Hematopoietic multipotent progenitor cell treated with erythropoietin and hydrocortisone succinate and interleukin-3 and kit ligand, for 8 days (in vitro differentiated cells): ENCODE measurements at regions not wholly inside any gene's neighbourhood (a gene's known extent, or its start where the extent isn't known, plus 50 kb on each side); places are given as distances from the start of the nearest gene placed in this dataset.
A peak's percentile ranks its signal among the peaks of the same experiment; 100 is the strongest.

ENCODE experiments used
- DNase-seq: peaks from one replicate; pipeline ENCODE4 v3.0.0-alpha.2; 2015

DNA sequence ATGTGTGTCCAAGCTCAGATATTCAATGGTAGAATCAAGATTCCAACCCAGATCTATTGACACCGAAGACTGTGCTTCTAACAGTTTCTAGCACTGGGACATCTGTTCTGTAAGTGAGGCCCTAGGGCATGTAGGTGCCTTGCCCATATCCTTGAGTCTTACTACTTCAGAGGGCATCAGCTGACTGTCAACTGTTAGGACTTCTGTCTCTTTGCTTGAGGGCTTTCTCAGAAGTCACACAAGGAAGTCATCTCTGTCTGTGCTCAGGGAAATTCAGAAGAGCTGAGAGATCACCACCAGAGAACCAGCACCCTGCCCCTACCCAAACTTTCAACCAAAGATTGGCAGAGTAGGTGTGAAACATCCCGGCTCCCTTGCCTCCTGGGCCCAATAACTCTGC lies 403.6 kb upstream of the PROK2 start:
- DNase-seq: no peak

DNA sequence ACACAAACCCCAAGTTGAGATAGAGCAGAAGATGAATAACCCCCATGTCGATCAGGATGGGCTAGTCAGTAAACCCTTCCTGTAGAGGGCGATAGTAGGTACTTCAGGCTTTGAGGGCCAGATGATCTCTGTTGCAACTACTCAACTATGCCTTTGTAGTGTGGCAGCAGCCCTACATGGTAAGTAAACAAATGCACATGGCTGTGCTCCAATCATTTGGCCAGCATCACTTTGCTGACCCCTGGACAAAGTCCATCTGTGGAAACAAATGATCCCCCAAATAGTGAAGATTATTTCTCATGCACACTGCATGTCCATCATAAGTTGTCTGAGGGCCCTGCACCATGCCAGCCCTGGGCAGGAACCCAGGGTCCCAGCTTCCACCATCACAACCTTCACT lies 402.2 kb upstream of the PROK2 start:
- DNase-seq: peak; percentile 55

DNA sequence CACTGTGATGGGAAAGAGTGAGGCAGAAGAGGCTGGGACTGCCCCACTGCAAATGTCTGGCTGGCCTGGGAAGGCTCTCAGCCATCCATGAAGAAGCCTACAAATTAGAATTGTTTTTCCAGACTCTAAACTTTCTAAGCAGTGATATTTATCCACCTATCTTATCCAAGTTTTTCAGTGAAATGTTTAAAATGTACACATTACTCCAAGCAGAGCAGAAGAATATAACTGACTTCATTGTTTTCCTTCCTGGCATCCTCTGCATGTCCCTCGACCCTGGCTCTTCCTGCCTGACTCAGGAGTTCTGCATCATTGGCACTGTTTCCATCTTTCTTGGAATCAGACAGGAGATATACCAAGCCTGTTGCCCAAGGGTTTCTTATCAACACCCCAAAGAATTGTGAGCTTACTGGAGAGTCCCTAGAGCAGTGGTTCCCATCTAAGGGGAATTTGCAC lies 401.5 kb upstream of the PROK2 start:
- peak; percentile 44 for DNase-seq

DNA sequence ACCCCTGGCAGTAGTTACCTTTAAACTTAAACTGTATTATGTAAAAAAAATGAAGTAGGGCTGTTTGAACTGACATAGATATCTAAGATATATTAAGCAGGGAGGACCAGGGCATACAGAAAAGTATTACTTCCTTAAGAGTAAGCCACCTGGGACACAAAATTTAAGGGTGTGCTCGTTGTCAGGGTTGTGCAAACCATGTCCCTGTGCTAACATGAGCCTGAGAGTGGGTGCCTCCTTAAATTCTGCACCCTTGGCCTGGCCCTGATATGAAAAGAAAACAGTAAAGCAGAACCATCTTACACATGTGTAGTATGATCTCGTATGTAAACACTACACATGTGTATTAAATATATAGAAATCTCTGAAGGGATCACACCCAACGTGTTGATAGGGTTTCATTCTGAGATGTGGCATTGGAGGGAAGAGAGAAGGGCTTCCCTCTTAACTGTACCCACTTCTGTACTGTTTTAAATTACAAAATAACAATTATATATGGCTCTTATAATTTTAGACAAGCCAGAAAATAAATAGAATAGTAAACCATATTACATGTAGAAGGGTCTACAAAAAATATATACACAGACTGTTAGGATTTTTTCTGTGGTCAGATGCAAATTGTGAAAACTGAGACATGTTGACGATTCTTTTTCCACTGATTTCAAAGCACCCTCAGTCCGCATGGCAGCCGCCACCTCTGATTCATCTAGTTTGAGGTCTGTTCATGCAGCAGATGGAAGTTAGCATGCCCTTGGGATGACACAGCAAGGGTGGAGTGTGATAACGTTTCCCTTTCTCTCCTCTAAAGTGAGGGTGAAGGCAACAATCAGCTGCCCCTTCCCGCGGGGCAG lies 400.8 kb upstream of the PROK2 start:
- DNase-seq: peak; percentile 69

DNA sequence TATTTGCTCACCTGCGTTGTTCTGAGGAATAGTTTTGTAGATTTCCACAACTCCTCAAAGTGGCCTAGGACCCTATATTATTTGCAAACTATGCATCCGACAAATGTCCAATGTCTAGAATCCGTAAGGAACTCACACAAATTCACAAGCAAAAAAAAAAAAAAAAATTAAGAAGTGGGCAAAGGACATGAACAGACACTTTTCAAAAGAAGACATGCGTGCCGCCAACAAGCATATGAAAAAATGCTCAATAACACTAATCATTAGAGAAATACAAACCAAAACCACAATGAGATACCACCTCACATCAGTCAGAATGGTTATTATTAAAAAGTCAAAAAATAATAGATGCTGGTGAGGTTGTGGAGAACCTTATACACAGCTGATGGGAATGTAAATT lies 398.5 kb upstream of the PROK2 start:
- no peak for DNase-seq

DNA sequence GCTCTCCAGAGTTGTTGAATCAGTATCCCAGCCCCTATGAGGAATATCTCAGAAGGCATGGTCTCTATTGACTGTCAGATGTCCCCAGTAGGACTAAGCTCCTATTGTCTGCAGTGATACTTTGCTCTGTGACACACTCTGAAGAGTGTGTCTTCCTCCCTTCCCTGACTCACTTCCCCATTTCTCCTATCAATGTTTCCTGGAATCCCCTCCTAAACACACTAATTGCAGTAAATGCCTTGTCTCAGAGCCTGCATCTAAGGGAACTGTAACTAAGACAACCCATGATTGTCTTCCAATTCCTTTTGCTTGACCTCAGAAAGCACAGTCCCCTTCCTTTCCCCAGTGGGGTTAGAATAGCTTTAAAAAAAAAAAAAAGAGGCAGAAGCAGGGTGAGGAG lies 397.3 kb upstream of the PROK2 start:
- DNase-seq: no peak

DNA sequence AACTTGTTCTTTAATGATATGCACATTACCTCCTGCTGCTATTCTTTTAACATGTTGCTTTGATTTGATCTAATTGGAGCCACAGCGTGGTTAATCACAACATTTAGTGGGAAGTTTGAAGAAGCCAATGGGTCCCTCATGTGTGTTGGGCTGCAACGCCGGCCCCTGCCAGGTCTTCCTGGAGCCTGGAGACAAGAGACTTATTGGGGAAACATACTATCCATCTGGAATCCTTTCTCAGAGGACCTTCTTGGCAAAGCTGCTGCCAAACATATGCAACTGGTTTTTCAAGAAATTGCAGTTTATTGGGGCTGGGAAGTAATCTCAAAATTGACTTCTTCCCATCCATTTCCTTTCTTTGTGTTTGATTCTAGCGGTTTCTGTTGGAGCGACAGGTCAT lies 396.3 kb upstream of the PROK2 start:
- DNase-seq: no peak

DNA sequence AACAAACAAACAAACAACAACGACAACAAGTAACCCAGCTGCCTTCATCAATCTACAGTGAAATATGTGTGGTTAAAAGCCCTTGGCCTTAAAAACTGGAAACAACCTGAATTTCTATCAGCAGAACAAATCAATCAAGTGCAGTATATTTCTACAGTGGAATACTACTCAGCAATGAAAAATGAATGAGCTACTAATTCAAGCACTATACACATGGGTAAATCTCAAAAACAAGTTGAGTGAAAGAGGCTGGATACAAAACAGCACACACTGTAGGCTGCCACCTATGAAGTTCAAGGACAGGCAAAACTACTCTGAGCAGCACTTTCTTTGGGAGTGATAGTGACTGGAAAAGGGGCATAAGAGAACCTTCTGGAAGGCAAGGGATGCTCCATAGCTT lies 395.5 kb upstream of the PROK2 start:
- no peak for DNase-seq

DNA sequence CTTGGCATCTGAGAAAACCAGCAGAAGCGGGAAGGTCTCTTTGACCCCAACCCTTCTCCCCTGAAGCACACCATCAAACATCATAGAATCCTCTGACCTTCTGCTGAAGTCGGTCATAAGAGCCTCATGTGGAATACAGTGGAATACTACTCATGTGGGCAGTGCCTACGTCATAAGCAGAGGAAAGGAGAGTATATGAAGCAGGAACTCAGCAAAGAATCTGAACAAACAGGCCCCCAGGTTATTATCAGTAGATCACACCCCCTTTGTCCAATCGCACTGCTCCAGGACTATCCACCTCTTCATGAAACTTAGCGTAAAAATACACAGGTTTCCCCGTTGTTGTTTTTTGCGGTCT lies 394.1 kb upstream of the PROK2 start:
- DNase-seq: no peak

DNA sequence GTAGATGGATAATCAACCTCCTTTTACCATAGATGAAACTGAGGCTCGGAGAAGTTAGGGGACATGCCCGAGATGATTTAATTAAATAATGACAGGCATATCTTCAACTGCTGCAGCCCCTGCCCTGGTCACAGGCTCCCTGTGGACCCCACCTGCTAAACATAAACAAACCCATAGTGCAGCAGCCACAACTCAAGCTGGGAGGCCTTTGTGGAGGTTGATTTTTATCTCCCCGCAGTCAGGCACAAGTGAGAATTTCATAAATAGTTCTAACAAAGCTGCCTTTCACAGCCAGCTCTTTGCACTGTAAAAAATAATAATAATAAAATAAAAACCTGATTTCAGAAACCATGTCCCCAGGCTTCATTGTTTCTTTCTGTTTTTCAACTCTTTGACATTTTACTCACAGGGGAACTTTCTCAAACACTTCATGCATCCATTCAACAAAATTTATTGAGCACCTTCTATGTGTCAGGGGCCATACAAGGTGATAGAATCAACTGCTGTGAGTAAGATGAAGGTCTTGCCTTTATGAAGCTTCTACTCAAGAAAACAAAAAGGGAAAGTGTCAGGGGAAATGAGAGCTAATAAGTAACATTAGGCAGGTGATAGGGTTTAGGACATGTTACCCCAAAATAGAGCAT lies 393.6 kb upstream of the PROK2 start:
- DNase-seq: no peak

DNA sequence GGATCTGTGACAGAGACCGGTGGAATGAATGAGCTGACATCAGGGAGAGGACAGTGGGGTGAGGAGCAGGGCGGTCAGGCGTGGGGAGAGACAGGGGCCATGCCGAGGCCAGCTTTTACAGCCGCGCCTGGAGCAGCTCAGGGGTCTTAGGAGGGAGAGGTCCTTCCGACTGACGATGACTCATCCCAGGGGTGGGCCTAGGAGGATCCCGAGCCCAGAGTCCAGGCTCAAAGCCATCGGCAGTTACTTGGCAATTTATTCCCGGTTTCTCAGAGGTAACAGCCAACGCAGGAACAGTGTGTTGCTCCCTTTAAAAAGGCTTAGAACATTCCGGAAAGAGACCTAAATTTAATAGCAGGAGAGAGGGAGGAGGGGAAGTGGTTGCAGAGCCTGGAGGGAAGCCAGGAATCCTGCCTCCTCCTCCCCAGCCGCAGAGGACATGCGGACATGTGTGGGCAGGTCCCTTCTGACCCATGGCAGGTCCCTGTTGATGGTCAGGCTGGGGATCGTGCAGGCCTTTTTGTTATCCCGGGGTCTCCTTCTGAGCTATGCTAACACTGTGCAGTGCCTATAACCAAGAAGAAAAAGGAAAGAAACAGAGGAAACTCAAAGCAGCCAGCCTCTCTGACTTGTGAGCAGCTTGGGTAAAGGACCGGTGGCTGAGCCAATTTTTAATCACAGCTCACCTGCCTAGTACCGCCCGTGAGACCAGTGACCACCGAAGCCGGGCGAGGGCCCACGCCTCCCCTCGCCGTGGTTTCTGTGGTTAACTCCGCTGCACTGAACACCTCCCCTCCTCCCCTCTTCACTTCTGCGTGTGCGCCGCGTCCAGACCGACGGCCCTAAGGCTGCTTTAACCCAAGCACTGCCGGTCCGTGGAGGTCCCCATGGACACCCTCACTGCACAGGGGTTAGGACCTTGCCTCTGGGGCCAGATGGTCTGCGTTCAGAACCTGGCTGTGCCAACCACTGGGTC lies 392.4 kb upstream of the PROK2 start:
- DNase-seq: peak; percentile 27

DNA sequence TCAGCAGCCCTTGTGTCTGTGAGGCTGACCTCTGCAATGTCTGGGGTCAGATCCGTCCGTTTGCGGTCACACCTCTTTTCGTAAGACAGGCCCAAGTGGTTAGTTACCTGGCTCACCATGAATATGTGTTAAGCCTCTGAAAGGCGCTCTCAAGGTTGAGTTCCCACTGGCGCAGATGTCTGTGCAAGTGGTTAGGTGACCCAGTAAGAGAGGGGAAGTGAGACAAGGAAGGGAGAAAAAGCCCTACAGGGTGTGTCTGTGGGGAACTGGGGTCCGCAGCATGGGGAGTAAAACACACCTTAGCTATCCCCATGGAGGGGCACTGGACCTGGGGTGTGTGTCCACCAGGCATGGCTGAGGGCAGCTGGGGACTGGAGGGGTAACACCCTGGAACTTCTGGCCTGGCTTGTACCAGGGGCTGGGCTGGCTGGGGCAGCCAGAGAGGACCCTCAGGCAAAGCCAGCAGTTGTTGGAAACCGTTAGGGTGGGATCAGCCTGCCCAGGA lies 391.6 kb upstream of the PROK2 start:
- DNase-seq: no peak

DNA sequence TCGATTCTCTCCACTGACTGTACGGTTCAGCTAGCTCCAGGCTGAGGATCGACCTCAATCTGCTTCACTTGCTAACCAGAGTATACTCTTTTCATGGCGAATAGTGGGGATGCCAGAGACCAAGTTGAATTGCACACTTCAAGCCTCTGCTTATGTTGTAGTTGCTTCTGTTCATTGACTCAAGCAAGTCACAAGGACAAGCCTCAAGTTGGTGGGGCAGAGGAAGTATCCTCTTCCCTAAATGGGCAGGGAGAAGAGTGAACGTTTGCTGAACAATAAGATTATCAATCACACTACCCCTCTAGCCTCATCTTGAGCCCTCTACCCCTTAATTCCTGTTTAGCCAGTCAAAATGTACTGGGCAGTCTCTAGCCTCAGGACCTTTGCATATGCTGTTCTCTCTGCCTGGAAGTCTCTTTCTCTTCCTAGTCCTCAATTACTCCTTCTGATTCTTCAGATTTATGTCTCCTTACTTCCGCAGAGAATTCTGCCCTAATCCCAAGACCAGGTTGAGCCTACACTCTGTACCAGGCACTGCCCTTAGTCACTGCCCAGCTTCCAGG lies 390.4 kb upstream of the PROK2 start:
- no peak for DNase-seq

DNA sequence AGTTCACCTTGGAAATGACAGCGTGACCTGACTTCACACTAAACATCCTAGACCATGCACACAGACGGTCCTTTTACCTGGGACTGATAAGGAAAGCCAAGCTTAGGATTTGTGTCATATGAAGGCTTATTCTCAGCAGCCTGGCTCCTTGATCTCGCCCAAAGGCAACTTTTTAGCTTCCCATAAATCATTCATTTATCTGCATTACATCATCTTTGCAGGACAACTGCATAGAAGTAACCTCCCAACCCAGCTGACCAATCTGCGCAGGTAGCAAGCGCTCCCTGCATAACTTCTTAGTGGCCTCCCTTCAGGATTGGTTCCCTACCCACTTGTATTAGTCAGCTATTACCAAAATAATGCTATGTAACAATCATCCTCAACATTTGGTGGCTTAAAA lies 389.9 kb upstream of the PROK2 start:
- no peak for DNase-seq

DNA sequence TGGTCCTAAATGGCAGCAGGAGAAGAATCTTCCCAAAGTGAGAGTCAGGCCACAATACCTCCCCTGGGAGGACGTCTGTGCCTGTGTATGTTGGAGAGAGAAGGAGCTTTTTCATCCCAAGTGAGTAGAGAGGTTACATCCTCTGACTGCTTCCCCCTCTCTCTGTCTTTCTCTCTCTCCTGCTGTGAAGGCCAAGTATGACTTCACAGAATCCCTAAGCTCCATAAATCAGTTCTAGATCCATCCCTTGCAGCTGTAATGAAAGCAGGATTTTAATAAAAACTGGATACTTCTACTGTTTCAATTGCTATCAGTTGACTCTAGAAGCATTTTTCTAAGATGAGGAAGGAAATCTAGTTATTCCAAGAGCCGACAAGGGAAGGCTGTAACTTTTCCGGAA lies 389.1 kb upstream of the PROK2 start:
- no peak for DNase-seq

DNA sequence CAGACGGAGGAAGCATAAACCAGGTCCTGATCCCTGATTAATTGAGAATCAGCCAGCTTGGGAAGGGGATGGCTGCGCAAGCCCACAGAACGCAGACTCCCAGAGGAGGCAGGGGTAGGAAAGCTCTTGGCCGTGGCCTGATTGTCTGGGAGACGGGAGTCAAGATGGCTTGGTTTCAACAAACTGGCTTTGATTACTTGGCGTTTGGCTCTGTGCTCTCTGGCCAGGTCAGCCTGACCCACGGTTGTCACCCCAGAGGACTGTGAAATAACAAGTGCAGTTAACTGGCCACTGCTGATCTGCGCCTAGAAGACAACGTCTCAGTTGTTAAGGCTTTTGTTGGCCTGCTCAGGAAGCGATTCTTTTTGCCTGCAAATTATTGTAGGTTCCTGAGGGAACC lies 387.0 kb upstream of the PROK2 start:
- no peak for DNase-seq

DNA sequence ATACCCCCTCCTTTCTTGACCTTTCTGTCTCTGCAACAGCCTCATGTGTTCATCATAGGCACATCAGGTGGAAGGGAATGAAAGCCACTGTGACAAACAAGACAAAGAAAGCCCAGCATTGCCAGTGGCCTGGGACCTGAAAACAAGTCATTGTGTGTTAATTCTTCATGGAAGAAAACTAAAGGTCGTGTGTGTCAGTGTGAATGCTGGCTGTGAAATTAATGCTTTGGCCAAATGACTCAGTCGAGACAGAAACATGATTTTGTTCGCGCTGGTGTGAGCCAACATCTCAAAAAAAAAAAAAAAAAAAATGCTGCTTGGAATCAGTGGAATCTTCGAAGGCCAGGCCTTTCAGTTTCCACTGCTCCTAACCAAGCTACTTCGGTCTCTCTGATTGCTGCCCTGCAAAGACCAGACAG lies 386.5 kb upstream of the PROK2 start:
- DNase-seq: no peak

DNA sequence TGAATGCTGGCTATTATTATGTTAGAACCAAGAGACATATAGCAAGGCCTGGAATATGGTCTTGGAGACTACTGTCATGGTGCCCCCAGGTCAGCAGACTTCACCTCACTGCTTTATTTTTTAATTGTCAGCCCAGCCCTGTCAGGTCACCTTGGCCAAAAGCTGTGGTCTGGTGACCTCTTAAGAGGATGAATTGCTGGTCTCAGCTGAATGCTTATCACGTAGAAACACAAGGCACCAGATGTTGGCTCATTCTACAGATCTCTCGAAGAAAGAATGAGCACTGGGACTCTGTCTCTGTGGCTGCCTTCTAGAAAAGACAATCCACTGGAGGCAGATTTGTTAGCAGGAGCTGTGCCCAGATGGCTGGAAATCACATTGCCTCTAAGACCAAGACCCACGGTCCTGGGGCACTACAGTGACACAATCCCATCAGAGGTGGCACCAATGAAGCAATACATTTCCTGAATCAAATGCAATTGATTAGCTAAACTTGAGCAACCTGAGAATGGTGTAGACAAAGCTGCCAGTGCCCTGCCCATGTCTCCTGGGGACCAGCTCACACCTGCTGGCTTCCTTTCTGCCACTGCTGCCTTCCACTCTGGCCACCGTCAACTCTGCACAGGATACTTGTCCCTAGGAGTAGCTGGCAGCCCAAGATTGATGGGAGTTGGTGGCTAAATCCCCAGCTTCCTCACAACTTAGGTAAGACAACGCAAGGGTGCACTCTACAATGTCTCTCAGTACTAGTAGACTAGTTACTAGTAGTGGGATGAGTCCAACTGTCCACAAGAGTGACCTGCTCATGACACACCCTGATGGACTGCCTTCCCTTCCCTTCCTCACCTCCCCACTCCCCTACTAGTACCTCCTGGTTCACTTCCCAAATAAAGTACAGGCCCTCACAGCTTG lies 384.9 kb upstream of the PROK2 start:
- DNase-seq: peak; percentile 75

DNA sequence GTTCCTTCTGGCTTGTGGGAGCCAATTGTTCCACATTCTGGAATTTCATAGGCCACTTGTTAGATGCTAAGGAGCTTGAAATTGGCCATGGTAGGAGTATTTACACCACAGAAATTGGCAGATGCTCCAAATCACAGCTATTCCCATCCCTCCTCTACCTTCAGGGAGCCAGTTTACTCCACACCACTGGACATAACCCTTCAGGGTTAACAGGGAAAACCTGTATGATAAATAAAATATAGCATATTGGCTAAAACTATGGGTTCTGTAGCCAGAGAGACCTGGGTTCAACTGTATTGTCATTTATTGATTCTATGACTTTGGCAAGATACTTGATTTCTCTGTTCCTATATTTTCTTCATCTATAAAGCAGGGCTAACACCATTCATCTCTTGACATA lies 384.2 kb upstream of the PROK2 start:
- DNase-seq: no peak

DNA sequence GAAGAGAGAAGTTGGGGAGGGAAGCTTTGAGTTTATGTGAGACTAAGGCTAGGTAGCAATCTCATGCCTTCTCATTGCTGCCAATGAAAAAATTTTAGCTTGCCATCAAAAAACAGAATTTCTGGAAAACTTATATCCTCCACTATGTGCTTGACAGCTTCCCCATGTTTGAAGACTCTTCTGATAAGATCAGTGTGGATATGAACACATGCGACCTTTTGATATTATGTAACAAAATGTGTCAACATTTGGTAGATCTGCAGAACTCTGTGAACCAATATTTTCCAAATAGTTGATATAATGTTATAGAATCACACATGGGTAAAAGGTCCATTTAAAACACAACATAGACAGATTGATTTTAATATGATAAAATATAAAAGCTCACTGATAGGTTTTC lies 380.9 kb upstream of the PROK2 start:
- DNase-seq: no peak

DNA sequence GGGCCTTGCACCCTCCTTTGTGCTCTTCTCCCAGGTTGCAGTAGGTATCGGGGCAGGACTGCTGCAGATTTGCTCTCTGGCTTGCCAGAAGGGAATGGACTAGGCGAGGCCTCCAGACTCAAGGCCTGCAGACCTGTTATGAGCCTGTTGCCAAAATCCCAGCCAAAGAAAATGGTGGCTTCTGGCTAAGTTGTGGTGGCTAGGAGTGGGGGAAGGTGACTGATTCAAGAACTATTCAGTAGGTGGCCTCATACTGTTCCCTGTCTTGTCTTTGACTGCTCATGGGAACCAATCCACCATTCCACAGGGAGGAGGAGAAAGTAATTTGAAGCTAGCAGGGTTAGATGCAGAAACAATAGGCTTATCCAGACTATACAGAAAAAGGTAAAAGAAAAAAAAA lies 380.4 kb upstream of the PROK2 start:
- no peak for DNase-seq

DNA sequence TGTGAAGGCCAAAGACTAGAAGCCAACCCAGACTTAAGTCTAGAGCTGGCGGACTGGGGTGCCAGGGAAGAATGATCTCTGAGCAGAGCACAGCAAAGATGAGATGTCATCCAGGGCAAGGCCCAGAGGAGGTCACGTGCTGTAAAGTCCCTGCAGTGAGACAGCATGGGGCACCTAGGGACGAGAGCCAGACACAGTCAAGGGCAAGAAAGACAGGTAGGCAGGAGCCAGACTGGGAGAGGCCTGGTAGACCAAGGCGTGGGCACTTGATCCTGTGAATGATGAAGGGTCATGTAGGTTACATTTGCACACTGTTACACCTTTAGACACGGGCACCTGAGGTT lies 379.7 kb upstream of the PROK2 start:
- DNase-seq: no peak
